HG03139 (cell line): ENCODE measurements at regions not wholly inside any gene's neighbourhood (a gene's known extent, or its start where the extent isn't known, plus 50 kb on each side); places are given as distances from the start of the nearest gene placed in this dataset.
"Not testable (repeated sequence)": the region's sequence is repeated elsewhere in the genome, so short reads cannot be mapped to it uniquely, and the experiment has no call there.

ENCODE experiments used
- ATAC-seq: cut with Tn5 transposase; IDR thresholded peaks from one replicate; pipeline ENCODE4 v1.9.1; 2021; ENCODE audit not compliant: unreplicated experiment

- no peak for ATAC-seq
Observed at GRCh38 chr11:112537846-112538330, 277.2 kb upstream of the PLET1 start.

DNA sequence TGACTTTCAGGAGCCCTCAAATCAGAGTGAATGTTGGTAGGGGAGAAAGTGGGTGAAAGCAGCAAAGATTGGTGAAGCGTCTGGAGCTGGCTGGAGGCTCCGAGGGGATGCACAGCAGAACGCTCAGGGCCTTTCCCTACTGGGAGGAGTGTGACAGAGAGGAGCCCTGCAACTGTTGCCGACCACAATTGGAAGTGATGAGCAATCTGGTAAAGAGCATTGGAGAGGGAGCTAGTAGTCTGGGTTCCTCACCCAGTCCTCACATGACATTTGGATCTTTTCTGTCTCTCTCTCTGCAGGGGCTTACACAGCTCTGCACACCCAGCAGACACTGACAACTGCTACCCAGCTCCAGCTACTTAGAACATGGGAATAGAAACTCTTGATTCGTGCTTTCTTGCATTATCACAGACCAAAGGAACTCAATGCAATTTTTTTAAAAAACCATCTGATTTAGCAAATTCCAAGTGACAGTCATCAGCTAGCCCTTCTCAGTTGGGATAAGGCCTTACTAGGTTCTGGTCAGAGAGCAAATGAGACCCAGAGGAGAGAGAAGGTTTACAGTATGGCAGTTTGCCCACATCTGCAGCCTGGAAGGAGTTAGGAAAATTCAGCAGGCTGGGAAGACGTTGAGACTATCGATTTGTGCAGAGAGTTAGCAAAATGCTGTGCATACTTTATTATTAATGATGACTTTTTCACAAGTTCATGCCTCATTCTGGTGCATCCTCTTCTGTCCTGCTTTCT is 278.0 kb upstream of the PLET1 start:
- no peak for ATAC-seq

- not testable (repeated sequence) for ATAC-seq
Observed at GRCh38 chr11:112539281-112539555, 278.6 kb upstream of the PLET1 start.

- no peak for ATAC-seq
Observed at GRCh38 chr11:112539741-112540140, 279.1 kb upstream of the PLET1 start.

- ATAC-seq = no peak
Observed at GRCh38 chr11:112540261-112540660, 279.6 kb upstream of the PLET1 start.

DNA sequence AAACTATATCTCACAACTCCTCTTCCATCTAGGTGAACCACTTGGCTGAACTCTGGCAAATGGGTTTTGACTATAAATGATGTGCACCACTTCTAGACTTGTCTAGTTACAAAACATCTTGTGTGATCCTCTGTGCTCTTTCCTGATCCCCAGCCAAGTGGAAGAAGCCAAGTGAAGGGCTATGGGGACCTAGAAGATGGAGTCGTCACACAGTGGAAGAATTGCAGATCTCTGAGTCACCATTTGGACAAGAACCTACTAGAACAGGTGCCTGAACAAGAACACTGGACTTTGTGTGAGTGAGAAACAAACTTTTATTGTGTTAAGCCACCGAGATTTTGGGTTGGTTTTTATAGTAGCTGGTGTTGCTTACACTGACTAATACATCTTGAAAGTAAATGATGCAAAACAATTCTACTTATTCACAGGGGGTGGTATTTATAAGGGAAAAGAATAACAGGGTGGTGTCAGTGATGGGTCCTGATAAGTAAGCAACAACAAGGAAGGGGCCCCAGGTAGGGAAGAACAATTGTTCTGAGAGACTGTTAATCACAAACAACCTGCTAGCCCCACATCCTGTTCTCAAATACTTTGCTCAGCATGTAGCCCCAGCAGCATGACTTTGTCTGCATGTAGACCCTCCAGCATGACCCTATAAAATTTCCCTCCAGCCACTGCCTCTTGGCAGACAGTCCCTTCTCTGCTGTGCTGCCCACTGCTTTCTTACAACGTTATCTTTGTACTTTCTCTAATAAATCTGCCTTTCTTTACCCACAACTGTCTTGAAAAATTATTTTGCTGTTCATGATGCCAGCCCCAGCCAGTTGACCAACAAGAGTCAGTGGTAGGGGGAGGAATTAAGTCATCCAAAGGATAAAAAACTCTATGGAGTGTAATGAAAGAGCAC is 280.7 kb upstream of the PLET1 start:
- ATAC-seq = no peak

- no peak for ATAC-seq
Observed at GRCh38 chr11:112542479-112542878, 281.8 kb upstream of the PLET1 start.

DNA sequence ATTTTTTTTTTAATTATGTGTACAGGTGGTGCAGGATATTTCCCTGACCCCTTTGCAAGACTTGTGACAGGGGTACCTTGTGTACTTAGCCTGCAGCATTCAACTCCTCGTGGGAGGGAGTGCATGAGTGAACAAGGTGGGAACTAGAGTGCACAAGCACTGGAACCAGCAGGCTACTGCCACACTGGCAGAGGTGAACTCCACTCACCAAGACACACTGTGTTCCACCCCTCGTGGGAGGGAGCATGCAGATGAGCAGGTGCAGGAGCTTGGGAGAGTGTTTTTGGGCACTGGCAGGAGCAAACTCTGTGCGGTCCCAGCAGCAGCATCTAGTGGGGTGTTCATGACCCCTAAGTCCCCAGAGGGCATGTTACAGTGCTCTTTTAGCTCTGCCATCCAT is 282.7 kb upstream of the PLET1 start:
- ATAC-seq = no peak

DNA sequence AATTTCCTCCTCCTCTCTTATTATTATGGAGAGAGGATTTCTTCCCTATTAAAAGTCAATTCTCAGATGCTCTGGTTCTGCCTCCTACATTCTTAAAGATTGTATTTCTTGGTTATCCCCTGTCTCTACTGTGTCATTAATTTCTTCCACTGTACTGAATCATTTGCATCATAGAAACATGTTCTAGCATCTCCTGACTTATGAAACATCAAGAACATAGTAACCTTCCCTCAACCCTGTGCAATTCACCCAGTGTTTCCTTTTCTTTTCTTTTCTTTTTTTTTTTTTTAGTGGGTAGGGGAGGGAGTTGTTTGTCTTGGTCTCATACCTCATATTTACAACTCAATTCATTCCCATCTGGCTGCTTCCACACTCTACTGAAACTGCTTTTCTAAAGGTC is 288.0 kb upstream of the PLET1 start:
- no peak for ATAC-seq

DNA sequence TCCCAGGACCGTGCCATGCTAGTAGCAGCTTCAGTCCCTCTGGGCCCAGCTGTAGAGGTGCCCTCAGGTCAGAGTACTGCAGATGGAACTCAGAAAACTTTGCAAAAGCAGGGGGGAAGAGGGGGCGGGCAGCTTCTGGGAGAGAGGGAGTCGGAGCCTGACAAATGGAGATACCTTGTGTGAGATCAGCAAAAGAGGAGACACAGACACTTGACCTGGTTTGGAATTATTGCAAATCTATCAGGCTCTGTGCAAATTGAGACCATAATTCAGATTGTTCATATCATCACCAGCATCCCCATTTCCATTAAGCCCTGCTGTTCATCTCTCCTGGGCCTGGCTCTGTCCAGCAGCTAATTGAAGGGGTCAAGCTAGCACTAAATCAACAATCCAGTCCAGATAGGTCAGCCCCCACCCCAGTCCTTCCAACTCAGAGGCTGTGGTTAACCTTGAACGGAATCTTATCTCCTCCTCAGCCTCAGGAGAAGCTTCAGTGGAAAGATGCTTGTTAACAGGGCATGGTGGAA is 292.6 kb upstream of the PLET1 start:
- no peak for ATAC-seq

GRCh38 chr11:112554586-112554985 is 293.9 kb upstream of the PLET1 start:
- no peak for ATAC-seq

DNA sequence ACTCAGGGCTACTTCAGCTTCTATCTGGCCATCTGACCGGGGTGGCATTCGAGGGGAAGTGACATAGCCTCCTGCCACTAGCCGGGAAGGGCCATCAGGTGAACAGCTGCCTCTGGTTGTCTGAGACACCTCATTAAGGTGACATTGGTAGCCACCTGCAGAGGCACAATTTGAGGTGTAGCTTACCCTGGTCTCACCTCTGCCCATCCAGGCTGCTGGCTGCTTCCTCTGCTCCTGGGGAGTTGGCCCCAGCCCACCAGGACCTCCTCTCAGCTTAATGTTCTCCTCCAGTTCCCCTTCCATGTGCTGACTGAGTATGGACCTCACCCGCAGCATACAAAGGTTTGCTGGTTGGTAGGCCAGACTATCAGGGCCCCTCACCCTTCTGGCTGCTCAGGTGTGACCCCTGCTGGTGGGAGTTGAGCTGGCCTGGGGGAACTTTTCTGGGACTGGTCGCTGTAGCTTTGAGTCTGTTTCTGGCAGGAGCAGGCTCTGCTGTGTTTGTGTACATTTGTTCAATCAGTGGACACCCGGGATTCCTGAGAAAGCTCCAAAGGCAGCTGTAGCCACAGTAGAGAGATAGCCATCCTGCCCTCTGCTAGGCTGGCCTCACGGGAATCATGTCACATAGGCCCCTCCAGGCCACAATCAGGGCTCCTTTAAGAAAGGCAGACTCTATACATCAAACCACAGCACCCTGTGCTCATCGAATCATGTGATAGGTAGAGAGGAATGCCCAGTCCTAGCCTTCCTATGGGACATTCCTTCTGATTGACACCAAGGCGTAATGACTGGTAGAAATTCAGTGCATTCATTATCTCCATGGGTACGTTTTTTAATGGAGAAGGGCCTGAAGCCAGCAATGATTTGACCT is 295.1 kb upstream of the PLET1 start:
- ATAC-seq = no peak

DNA sequence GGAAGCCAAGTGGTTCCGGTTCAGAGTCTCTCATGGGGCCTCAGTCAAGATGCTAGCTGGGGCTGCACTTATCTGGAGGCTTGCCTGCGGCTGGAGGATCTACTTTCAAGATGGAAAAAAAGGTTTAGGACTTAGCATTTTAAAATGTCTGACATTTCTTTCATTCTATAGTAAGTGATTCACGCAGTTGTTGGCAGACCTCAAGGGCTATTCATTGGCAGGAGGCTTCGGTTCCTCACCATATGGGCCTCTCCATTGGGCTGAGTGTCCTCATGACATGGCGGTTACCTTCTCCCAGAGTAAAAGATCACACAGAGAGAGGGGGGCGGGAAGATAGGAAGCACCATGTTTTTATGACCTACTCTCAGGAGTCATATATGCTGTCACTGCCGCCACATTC is 298.0 kb upstream of the PLET1 start:
- no peak for ATAC-seq

DNA sequence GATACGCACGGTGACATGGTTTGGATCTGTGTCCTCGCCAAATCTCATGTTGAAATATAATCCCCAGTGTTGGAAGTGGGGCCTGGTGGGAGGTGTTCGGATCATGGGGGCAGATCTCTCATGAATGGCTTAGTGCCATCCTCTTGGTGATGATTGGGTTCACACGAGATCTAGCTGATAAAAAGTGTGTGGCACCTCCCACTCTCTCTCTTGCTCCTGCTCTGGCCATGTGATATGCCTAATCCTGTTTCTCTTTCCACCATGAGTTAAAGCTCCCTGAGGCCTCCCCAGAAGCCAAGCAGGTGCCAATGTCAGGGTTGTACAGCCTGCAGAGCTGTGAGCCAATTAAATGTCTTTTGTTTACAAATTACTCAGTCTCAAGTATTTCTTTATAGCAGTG is 303.1 kb upstream of the PLET1 start:
- no peak for ATAC-seq

DNA sequence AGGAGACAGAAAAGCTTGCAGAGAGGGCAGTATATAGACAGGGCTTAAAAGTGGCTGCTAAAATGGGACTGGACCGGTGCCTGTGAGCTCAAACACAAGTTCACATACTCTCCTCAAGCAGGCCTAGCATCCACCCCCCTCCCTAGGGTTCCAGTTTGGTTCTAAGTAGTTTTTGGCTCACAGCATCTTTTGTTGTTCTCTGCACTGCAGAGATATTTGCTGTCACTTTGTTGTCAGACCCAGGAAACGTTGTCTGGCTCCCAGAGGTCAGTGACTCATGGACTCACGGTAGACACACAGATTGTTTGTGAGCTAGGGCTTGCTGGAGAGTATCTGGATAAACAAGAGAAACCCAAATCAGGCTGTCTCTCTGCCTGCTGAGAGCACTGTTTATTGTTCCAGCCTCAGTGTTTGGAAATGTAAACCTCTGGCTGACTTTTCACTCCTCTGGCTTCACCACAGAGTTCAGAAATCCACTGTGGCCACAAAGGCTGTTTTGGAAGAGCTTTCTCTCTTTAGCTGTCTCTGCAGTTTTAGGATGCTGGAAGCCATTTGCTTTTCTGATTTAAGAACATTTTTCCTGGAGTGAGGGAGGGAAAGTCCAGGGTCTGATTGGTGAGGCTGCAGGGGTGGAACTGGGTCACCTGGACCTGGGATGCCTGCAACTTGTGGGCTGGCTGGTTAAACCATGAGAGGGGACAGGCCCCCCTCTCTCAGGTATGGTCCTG is 303.7 kb upstream of the PLET1 start:
- ATAC-seq = no peak

GRCh38 chr11:112565551-112565950 is 304.9 kb upstream of the PLET1 start:
- ATAC-seq = no peak

DNA sequence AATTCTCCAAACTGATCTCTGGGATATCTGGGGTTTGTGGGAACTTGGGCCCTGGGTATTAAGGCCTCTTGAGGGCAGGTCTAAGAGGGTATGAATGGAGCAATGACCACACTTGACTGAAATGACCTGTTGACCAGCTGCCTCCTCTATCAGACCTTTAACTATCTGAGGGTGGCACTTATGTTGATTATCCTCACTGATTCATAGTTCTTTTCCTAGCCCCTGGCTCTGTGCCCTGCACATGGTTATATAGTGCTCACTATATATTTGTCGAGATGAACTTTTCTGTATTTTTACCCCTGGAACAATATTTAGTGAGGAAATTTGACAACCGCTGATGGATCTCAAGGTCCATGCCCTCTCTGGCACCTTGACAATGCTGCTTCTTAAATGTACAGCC is 305.5 kb upstream of the PLET1 start:
- ATAC-seq = no peak

DNA sequence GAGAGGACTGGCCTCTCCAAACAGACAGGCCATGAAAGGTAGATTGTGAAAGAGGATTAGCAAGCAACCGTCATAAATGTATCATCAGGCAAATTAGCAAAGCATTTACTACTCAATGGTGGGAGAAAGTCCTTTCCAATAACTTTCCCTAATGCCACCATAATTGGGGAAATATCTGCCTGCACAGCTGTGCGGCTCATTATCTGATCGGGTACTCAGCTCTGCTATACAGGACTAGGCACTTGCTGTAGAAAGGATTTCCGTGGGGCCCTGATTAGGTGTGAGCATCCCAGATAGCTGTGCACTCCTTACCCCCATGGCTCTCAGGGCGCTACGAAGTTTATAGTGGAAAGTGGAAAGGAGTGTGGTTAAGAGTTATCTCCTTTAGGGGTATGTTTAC is 309.7 kb upstream of the PLET1 start:
- no peak for ATAC-seq

GRCh38 chr11:112579282-112579681 is 318.6 kb upstream of the PLET1 start:
- ATAC-seq = no peak

- no peak for ATAC-seq
Observed at GRCh38 chr11:112580864-112581263, 320.2 kb upstream of the PLET1 start.

GRCh38 chr11:112581747-112582146 is 321.1 kb upstream of the PLET1 start:
- ATAC-seq = no peak
